GM12892 (cell line): ENCODE measurements at regions not wholly inside any gene's neighbourhood (a gene's known extent, or its start where the extent isn't known, plus 50 kb on each side); places are given as distances from the start of the nearest gene placed in this dataset.

Experiments used
- POLR2A ChIP-seq: IDR thresholded peaks from 2 replicates; pipeline ENCODE4 v1.6.1; 2011; ENCODE audit warnings: low read depth, low read length, control low read depth
- TAF1 ChIP-seq: IDR thresholded peaks from 2 replicates; pipeline ENCODE4 v1.6.1; 2011; ENCODE audit warnings: low read depth, mild to moderate bottlenecking, control low read depth, low read length, borderline replicate concordance

DNA sequence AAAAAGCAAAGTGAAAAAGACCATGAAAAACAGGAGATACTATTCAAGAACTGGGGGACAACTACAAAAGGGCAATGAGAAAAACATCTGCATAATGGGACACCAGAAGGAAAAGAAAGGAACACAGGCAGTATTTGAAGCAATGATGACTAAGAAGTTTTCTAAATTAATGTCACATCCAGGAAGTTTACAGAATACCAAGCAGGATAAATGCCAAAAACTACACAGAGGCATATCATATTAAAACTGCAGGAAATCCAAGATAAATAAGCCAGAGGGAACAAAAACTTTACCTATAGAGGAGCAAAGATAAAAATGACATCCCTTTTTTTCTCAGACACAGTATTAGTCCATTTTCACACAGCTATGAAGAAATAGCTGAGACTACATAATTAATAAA lies 193.0 kb downstream of the ERMARD start:
- no peak for TF ChIP-seq POLR2A
- TF ChIP-seq TAF1 = no peak
